ENCODE measurements at regions not wholly inside any gene's neighbourhood (a gene's known extent, or its start where the extent isn't known, plus 50 kb on each side); places are given as distances from the start of the nearest gene placed in this dataset.

GRCh38 chr2:235170536-235171521, 219.0 kb downstream of the SH3BP4 start:
- DNase-seq: no peak

- no peak for DNase-seq
These were observed 219.8 kb downstream of the SH3BP4 start for GRCh38 chr2:235171550-235172031.

- DNase-seq: no peak
These were observed 228.8 kb downstream of the SH3BP4 start for GRCh38 chr2:235180642-235181041.

- no peak for DNase-seq
These were observed 232.0 kb downstream of the SH3BP4 start for GRCh38 chr2:235183786-235184185.

- DNase-seq: no peak
These were observed 236.0 kb downstream of the SH3BP4 start for GRCh38 chr2:235187806-235188205.

- no peak for DNase-seq
These were observed 239.7 kb downstream of the SH3BP4 start for GRCh38 chr2:235191486-235191885.

GRCh38 chr2:235191978-235192377, 240.2 kb downstream of the SH3BP4 start:
- no peak for DNase-seq

GRCh38 chr2:235194351-235194750, 242.5 kb downstream of the SH3BP4 start:
- DNase-seq: no peak

- DNase-seq: no peak
These were observed 243.0 kb downstream of the SH3BP4 start for GRCh38 chr2:235194836-235195235.

- DNase-seq: no peak
These were observed 244.1 kb downstream of the SH3BP4 start for GRCh38 chr2:235195921-235196320.

- no peak for DNase-seq
These were observed 247.3 kb downstream of the SH3BP4 start for GRCh38 chr2:235199128-235199527.

- no peak for DNase-seq
These were observed 248.4 kb downstream of the SH3BP4 start for GRCh38 chr2:235200216-235200615.

GRCh38 chr2:235201756-235202155, 249.9 kb downstream of the SH3BP4 start:
- DNase-seq: no peak

- no peak for DNase-seq
These were observed 253.1 kb downstream of the SH3BP4 start for GRCh38 chr2:235204948-235205347.

GRCh38 chr2:235206399-235206798, 254.6 kb downstream of the SH3BP4 start:
- no peak for DNase-seq

- no peak for DNase-seq
These were observed 255.3 kb downstream of the SH3BP4 start for GRCh38 chr2:235206980-235207579.

- DNase-seq: no peak
These were observed 259.2 kb downstream of the SH3BP4 start for GRCh38 chr2:235211056-235211455.

- no peak for DNase-seq
These were observed 260.8 kb downstream of the SH3BP4 start for GRCh38 chr2:235212501-235213158.

- DNase-seq: no peak
These were observed 263.4 kb downstream of the SH3BP4 start for GRCh38 chr2:235215248-235215647.

GRCh38 chr2:235216901-235217300, 265.1 kb downstream of the SH3BP4 start:
- DNase-seq: no peak

GRCh38 chr2:235217846-235218245, 266.0 kb downstream of the SH3BP4 start:
- no peak for DNase-seq

GRCh38 chr2:235218486-235218907, 266.7 kb downstream of the SH3BP4 start:
- DNase-seq: no peak

GRCh38 chr2:235219048-235219447, 267.2 kb downstream of the SH3BP4 start:
- no peak for DNase-seq

Data from activated naive CD4-positive, alpha-beta T cell treated with anti-CD3 and anti-CD28 coated beads, Interleukin-2, amount 50 U/mL, for 16 hours (primary cell).